CD4-positive, alpha-beta T cell treated with Interleukin-2 at 100 ng/mL for 4 hours (primary cell): ENCODE measurements at regions not wholly inside any gene's neighbourhood (a gene's known extent, or its start where the extent isn't known, plus 50 kb on each side); places are given as distances from the start of the nearest gene placed in this dataset.

Experiments used
- DNase-seq: peaks from one replicate; pipeline ENCODE4 v3.0.0-alpha.2; 2020; ENCODE audit warnings: low spot score

- DNase-seq: no peak
Observed at GRCh38 chr17:45687594-45687993, 96.5 kb upstream of the CRHR1 start.

GRCh38 chr17:45688353-45688752 is 95.8 kb upstream of the CRHR1 start:
- DNase-seq: no peak

- no peak for DNase-seq
Observed at GRCh38 chr17:45688820-45689219, 95.3 kb upstream of the CRHR1 start.

GRCh38 chr17:45689451-45689850 is 94.7 kb upstream of the CRHR1 start:
- DNase-seq: no peak

GRCh38 chr17:45690625-45691275 is 93.4 kb upstream of the CRHR1 start:
- no peak for DNase-seq

GRCh38 chr17:45692661-45693060 is 91.5 kb upstream of the CRHR1 start:
- DNase-seq: no peak

- DNase-seq: no peak
Observed at GRCh38 chr17:45693792-45694191, 90.3 kb upstream of the CRHR1 start.

- no peak for DNase-seq
Observed at GRCh38 chr17:45696442-45696841, 87.7 kb upstream of the CRHR1 start.

GRCh38 chr17:45697076-45697475 is 87.0 kb upstream of the CRHR1 start:
- no peak for DNase-seq

- DNase-seq: no peak
Observed at GRCh38 chr17:45700171-45701090, 83.7 kb upstream of the CRHR1 start.

GRCh38 chr17:45702666-45703266 is 81.4 kb upstream of the CRHR1 start:
- DNase-seq: no peak

- DNase-seq: no peak
Observed at GRCh38 chr17:45703348-45703747, 80.8 kb upstream of the CRHR1 start.

GRCh38 chr17:45703806-45704205 is 80.3 kb upstream of the CRHR1 start:
- no peak for DNase-seq

GRCh38 chr17:45704251-45704650 is 79.9 kb upstream of the CRHR1 start:
- DNase-seq: no peak

- DNase-seq: no peak
Observed at GRCh38 chr17:45705123-45706009, 78.8 kb upstream of the CRHR1 start.

GRCh38 chr17:45706033-45706432 is 78.1 kb upstream of the CRHR1 start:
- DNase-seq: no peak

GRCh38 chr17:45708707-45709290 is 75.3 kb upstream of the CRHR1 start:
- DNase-seq: no peak

- DNase-seq: no peak
Observed at GRCh38 chr17:45709728-45710288, 74.3 kb upstream of the CRHR1 start.

GRCh38 chr17:45715787-45716186 is 68.3 kb upstream of the CRHR1 start:
- no peak for DNase-seq

GRCh38 chr17:45718791-45719190 is 65.3 kb upstream of the CRHR1 start:
- DNase-seq: no peak

GRCh38 chr17:45719335-45720071 is 64.6 kb upstream of the CRHR1 start:
- DNase-seq: no peak
